BLaER1 treated with 17β-estradiol and CSF1 and Interleukin-3, amounts not matched to agents 10 nM and 100 nM (cell line): ENCODE measurements at regions not wholly inside any gene's neighbourhood (a gene's known extent, or its start where the extent isn't known, plus 50 kb on each side); places are given as distances from the start of the nearest gene placed in this dataset.
"Not testable (repeated sequence)": the region's sequence is repeated elsewhere in the genome, so short reads cannot be mapped to it uniquely, and the experiment has no call there.

ENCODE experiments used
- H3K27ac ChIP-seq, 11 experiments: shearing (Covaris generic); formaldehyde crosslinking; 2 replicates each; pipeline ENCODE4 v1.8.1; 2022
- H3K27me3 ChIP-seq, 11 experiments: shearing (Covaris generic); formaldehyde crosslinking; 2 replicates each; pipeline ENCODE4 v1.8.1; 2022
- H3K36me3 ChIP-seq, 11 experiments: shearing (Covaris generic); formaldehyde crosslinking; 2 replicates each; pipeline ENCODE4 v1.8.1; 2022
- H3K4me1 ChIP-seq, 10 experiments: shearing (Covaris generic); formaldehyde crosslinking; 2 replicates each; pipeline ENCODE4 v1.8.1; 2022
- H3K4me2 ChIP-seq, 11 experiments: shearing (Covaris generic); formaldehyde crosslinking; 2 replicates each; pipeline ENCODE4 v1.8.1; 2022
- H3K4me3 ChIP-seq, 10 experiments: shearing (Covaris generic); formaldehyde crosslinking; 2 replicates each; pipeline ENCODE4 v1.8.1; 2022
- H3K9ac ChIP-seq, 11 experiments: shearing (Covaris generic); formaldehyde crosslinking; 2 replicates each; pipeline ENCODE4 v1.8.1; 2022
- H3K9me3 ChIP-seq, 11 experiments: shearing (Covaris generic); formaldehyde crosslinking; replicated peaks in 1 of 11; 2 replicates each; pipeline ENCODE4 v1.8.1; 2022
- H4K20me1 ChIP-seq, 11 experiments: shearing (Covaris generic); formaldehyde crosslinking; 2 replicates each; pipeline ENCODE4 v1.8.1; 2022
- Cebpa-rat ChIP-seq, 11 experiments: shearing (Covaris generic); IDR thresholded peaks; 2 replicates each; pipeline ENCODE4 v1.8.1; 2022

DNA sequence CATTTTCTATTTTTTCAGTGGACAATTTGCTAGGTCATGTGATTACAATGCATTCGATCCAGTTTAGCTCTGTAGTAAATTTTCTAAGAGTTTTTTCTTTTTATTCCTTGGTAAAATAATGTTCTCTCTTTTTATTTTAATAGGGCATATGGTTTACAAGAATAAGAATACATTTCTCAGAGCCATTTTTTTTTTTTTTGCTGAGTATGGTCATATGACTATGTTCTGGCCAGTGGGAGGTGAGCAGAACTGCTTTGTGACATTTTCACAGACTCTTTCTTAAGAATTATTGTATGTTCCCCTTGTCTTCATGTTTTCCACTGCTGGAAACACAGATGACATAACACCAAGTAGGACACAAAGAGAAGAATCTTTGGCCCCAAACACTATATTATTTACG is 626.6 kb upstream of the FSHR start:
- Histone ChIP-seq H3K4me1 (no peaks in the 10 kb centered on the region), H3K9ac (no peak overlapping the region), H3K36me3 (no peaks in the 10 kb centered on the region), H3K27ac (no peak overlapping the region), H3K4me3 (no peak overlapping the region), H3K27me3 (no peaks in the 10 kb centered on the region), H3K9me3 (no peaks in the 10 kb centered on the region), H4K20me1 (no peaks in the 10 kb centered on the region), H3K4me2 (no peak overlapping the region)
- no peak for TF ChIP-seq Cebpa-rat (IDR thresholded peaks at IDR 0.05)

DNA sequence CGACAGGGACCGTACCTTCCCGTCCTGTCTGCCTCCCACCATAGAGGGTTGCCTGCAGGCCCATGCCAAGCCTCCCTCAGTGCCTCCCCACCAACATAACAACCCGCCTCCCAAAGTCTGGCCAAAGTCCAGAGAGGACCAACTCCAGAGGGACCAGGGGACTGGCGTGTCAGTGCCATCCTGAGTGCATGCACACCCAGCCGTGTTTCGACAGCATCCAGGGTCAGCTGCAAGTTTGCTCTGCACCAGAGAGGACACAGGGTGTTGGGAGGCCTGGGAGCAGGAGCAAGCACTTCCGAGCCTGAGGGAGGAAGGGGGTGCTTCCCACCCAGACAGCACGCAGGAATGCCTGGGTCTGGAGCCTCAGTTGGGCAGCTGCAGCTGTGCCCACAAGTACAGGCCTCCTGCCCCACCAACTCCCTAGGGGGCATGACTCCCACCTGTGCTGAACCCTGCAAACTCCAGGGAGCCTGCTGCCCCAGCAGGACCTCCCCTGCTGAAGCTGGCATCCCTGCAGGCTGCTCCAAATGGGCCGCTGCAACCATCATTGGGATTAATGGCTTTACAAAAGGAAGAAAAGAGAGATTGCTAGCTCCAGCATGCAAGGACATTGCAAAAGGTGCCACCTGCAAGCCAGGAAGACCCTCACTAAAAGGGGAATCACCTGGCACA is 618.1 kb upstream of the FSHR start:
- H3K36me3 ChIP-seq, result no peaks in the 10 kb centered on the region
- no peak overlapping the region for H3K9ac ChIP-seq
- peaks cover 0 to 14% (median 8%) of the 10 kb centered on the region in 11 experiments; a peak in 8 of 22 replicates for H3K9me3 ChIP-seq
- no peak for TF ChIP-seq Cebpa-rat (IDR thresholded peaks at IDR 0.05)
- no peaks in the 10 kb centered on the region for H3K4me1 ChIP-seq
- H3K27ac ChIP-seq, result no peak overlapping the region
- H4K20me1 ChIP-seq, result no peaks in the 10 kb centered on the region
- no peaks in the 10 kb centered on the region for H3K27me3 ChIP-seq
- H3K4me3 ChIP-seq, result no peak overlapping the region
- no peak overlapping the region for H3K4me2 ChIP-seq

- H4K20me1 ChIP-seq, result no peaks in the 10 kb centered on the region
- no peaks in the 10 kb centered on the region for H3K27me3 ChIP-seq
- H3K9ac ChIP-seq, result no peak overlapping the region
- H3K9me3 ChIP-seq, result peaks cover 0 to 14% (median 8%) of the 10 kb centered on the region in 11 experiments; a peak in 8 of 22 replicates
- H3K4me1 ChIP-seq, result no peaks in the 10 kb centered on the region
- no peaks in the 10 kb centered on the region for H3K36me3 ChIP-seq
- no peak overlapping the region for H3K27ac ChIP-seq
- H3K4me3 ChIP-seq, result no peak overlapping the region
- no peak for TF ChIP-seq Cebpa-rat (IDR thresholded peaks at IDR 0.05)
- H3K4me2 ChIP-seq, result no peak overlapping the region
Measured at GRCh38 chr2:49770919-49771318, 616.6 kb upstream of the FSHR start.

DNA sequence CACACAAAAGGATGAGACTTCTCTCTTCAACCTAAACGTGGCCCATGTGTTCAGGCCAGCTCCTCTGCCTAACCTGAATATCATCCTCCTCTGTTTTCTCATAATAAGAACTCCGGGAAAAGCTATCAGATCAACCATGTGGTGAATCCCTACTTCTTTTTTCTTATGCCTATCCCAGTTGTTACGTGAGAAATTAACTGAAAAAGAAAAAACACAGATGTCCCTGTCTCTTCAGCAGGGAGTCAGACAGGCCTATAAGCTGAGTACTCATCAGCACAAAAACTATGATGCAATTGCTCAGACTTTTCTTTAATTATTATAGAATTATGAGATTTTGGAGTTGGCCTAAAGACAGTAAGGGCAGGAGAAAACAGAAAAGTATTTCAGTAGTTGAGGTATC is 613.0 kb upstream of the FSHR start:
- Histone ChIP-seq H3K4me1 (no peaks in the 10 kb centered on the region), H3K27ac (no peak overlapping the region), H4K20me1 (no peaks in the 10 kb centered on the region), H3K4me3 (no peak overlapping the region), H3K9ac (no peak overlapping the region), H3K36me3 (no peaks in the 10 kb centered on the region), H3K9me3 (peaks cover 0 to 11% (median 7%) of the 10 kb centered on the region in 11 experiments; a peak in 8 of 22 replicates), H3K27me3 (no peaks in the 10 kb centered on the region), H3K4me2 (no peak overlapping the region)
- TF ChIP-seq Cebpa-rat (IDR thresholded peaks at IDR 0.05), result no peak

- H3K9me3 ChIP-seq, result no peaks in the 10 kb centered on the region
- no peak overlapping the region for H3K4me2 ChIP-seq
- no peaks in the 10 kb centered on the region for H3K36me3 ChIP-seq
- TF ChIP-seq Cebpa-rat (IDR thresholded peaks at IDR 0.05), result no peak
- no peaks in the 10 kb centered on the region for H4K20me1 ChIP-seq
- no peak overlapping the region for H3K9ac ChIP-seq
- H3K4me1 ChIP-seq, result peaks cover 0 to 8% (median 0%) of the 10 kb centered on the region in 10 experiments; a peak in 5 of 20 replicates
- H3K4me3 ChIP-seq, result no peak overlapping the region
- H3K27ac ChIP-seq, result no peak overlapping the region
- no peaks in the 10 kb centered on the region for H3K27me3 ChIP-seq
Measured at GRCh38 chr2:49755777-49756176, 601.5 kb upstream of the FSHR start.

- H3K27ac ChIP-seq, result no peak overlapping the region
- no peaks in the 10 kb centered on the region for H4K20me1 ChIP-seq
- no peaks in the 10 kb centered on the region for H3K9me3 ChIP-seq
- H3K9ac ChIP-seq, result no peak overlapping the region
- H3K4me1 ChIP-seq, result peaks cover 0 to 8% (median 0%) of the 10 kb centered on the region in 10 experiments; a peak in 5 of 20 replicates
- no peak overlapping the region for H3K4me2 ChIP-seq
- TF ChIP-seq Cebpa-rat (IDR thresholded peaks at IDR 0.05), result no peak
- H3K36me3 ChIP-seq, result no peaks in the 10 kb centered on the region
- no peaks in the 10 kb centered on the region for H3K27me3 ChIP-seq
- H3K4me3 ChIP-seq, result no peak overlapping the region
Measured at GRCh38 chr2:49754381-49754780, 600.1 kb upstream of the FSHR start.

GRCh38 chr2:49753344-49753985 is 599.1 kb upstream of the FSHR start:
- Histone ChIP-seq H3K4me1 (peaks cover 0 to 8% (median 0%) of the 10 kb centered on the region in 10 experiments; a peak in 5 of 20 replicates), H3K4me2 (peak overlapping the region in 3 of 11 experiments; percentile 3 to 16 (median 11); a peak in 1 of 22 replicates), H3K27ac (no peak overlapping the region), H3K36me3 (no peaks in the 10 kb centered on the region), H3K9ac (no peak overlapping the region), H4K20me1 (no peaks in the 10 kb centered on the region), H3K4me3 (no peak overlapping the region), H3K27me3 (no peaks in the 10 kb centered on the region), H3K9me3 (no peaks in the 10 kb centered on the region)
- TF ChIP-seq Cebpa-rat (IDR thresholded peaks at IDR 0.05), result no peak

DNA sequence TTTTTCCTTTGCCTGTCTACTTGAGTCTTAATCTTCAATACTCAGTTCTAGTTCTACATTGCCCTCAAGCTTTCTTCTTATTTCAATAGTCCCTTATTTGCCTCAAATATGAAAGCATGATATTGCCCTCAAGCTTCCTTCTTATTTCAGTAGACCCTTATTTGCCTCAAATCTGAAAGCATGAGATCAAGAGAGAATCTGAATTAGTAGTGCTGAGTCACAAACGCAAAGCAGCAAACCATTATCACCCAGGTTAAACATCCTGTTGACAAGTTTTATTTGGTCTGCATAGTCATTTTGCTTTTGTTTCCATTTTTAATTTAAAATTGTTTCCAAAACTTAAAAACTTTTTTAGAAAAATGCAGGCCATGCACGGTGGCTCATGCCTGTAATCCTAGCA is 583.3 kb upstream of the FSHR start:
- H3K4me1 ChIP-seq, result peaks cover 0 to 5% (median 0%) of the 10 kb centered on the region in 10 experiments; a peak in 4 of 20 replicates
- peaks cover 7 to 10% (median 10%) of the 10 kb centered on the region in 11 experiments; a peak in 16 of 22 replicates for H3K9me3 ChIP-seq
- TF ChIP-seq Cebpa-rat (IDR thresholded peaks at IDR 0.05), result no peak
- H3K4me2 ChIP-seq, result no peak overlapping the region
- H3K9ac ChIP-seq, result no peak overlapping the region
- H3K4me3 ChIP-seq, result no peak overlapping the region
- no peak overlapping the region for H3K27ac ChIP-seq
- H3K36me3 ChIP-seq, result no peaks in the 10 kb centered on the region
- no peaks in the 10 kb centered on the region for H3K27me3 ChIP-seq
- H4K20me1 ChIP-seq, result no peaks in the 10 kb centered on the region

- not testable (repeated sequence) for H4K20me1 ChIP-seq
- peaks cover 8 to 19% (median 15%) of the 10 kb centered on the region in 11 experiments; a peak in 17 of 22 replicates for H3K9me3 ChIP-seq
Measured at GRCh38 chr2:49732924-49733323, 578.6 kb upstream of the FSHR start.

DNA sequence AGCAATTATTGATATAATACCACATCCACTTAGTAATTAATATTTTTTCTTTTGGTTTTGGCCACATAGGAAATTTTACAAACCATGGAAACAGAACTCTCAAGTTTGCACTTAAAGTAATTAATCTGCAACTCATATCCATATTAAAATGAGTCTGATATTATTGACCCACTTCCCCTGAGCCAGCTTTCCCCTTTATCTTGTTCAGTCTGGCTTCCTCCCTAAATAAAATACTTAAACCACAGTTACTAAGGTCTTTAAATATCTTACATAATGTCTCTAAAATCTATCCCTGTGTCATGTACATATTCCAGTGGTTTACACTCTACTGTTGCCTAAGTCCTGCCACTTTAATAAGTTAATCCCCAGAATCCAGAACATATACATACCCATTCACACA is 564.9 kb upstream of the FSHR start:
- Histone ChIP-seq H3K36me3 (no peaks in the 10 kb centered on the region), H3K4me3 (no peak overlapping the region), H3K9ac (no peak overlapping the region), H3K4me1 (no peaks in the 10 kb centered on the region), H3K4me2 (no peak overlapping the region), H3K9me3 (no peaks in the 10 kb centered on the region), H4K20me1 (no peaks in the 10 kb centered on the region), H3K27me3 (no peaks in the 10 kb centered on the region), H3K27ac (no peak overlapping the region)
- TF ChIP-seq Cebpa-rat (IDR thresholded peaks at IDR 0.05), result no peak

More at GRCh38 chr2:49732924-49733323, 578.6 kb upstream of the FSHR start:
- not testable (repeated sequence) for H3K27ac ChIP-seq, H3K4me1 ChIP-seq, H3K27me3 ChIP-seq, H3K9ac ChIP-seq, H3K4me3 ChIP-seq, H3K4me2 ChIP-seq, H3K36me3 ChIP-seq
